Fibroblast of skin of left biceps (primary cell): ENCODE measurements at regions not wholly inside any gene's neighbourhood (a gene's known extent, or its start where the extent isn't known, plus 50 kb on each side); places are given as distances from the start of the nearest gene placed in this dataset.

Source experiments
- DNase-seq, 2 experiments: peaks; one replicate each; pipeline ENCODE4 v3.0.0-alpha.2; 2013; ENCODE audit warnings: low read depth in 2 of 2

DNA sequence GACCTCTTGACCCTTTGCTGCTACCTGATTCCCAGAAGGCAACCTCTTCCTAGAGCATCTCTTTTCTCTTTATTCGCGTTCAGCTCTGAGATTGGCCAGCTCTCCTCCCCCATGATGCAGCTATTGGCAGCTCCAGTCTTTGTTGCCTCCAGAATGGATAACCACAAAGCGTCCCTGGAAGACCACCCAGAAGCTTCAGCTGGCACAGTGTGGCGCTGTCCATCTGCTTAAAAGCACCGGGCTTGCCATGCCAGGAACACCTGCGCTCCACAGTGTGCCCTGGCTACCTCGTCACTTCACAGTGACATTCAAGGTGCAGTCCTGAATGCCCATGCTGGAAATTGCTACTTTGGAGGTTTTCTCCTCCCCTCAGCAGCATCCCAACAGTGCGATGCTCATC, 353.9 kb downstream of the LMO4 start:
- no peak for DNase-seq

DNA sequence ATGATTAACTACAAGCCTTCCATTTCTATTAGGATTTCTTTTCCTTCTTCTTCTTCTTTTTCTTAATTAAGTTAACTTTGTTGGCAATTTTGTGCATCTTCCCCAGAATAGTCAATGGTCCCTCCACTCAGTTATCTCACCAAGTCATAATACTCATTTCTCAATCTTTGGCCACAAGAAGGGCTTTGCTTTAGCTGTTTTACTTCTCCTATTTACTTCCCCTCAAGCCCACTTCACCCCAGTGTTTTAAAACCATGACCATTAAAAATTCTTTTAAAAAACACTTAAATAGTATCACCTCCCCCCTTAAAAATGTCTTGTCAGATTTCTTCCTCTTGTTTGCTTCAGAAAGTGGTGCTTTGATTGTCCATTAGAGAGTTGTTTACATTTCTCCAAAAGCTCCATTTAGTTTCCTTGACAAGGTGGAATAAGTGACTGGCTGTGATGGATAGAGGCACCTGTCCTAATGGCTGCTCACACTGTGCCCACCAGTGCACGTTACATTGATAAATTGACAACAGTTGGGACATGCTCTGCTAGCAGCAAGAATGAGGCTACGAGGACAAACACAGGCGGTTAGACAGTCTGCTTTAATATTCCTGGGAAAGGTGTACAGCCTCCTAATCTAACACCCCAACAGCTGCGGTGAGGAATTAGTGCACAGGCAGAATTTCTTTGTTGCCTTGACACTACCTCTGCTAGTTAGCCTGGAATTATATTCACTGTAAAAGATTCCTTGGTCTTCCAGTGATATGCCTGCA, 354.7 kb downstream of the LMO4 start:
- DNase-seq, result no peak

DNA sequence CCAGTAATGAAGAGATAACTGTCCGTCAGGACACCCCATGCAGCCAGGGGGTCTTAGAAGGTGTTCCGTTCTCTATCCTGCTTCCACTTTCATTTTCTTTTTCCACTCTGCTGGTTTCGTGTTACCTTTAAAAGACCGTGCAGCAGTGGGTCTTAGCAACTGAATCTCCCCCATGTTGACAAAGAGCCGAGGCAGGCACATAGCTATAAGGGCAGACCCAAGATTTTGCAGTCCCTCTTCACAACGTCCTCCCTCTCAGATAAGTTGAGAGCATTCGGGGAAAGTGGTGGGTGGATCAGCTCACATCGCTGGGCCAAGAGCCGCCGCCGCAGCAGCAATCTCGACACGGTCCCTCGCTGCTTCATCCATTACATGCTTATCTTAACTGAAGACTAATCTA, 355.5 kb downstream of the LMO4 start:
- no peak for DNase-seq

DNA sequence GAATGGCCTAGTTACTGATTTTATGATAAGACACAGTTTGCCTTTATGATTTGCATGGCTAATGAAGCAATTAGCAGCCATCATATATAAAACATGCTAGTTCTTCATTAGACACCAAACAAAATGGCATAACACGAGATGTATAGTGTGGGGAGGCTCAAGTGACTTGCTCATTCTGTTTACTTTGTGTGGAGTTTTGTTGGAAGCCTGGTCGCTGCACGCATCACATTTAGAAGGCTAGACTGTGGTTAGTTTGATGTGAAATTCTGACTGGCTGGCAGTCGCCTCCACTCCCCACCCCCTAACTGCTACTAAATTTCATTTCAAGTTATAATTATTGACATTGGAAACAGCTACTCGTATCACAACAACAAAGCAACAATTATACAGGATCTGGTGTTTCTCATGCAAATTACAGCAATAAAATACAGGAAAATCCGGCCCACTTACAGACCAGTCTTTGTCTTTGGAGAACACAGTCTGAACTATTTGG, 356.1 kb downstream of the LMO4 start:
- no peak for DNase-seq

DNA sequence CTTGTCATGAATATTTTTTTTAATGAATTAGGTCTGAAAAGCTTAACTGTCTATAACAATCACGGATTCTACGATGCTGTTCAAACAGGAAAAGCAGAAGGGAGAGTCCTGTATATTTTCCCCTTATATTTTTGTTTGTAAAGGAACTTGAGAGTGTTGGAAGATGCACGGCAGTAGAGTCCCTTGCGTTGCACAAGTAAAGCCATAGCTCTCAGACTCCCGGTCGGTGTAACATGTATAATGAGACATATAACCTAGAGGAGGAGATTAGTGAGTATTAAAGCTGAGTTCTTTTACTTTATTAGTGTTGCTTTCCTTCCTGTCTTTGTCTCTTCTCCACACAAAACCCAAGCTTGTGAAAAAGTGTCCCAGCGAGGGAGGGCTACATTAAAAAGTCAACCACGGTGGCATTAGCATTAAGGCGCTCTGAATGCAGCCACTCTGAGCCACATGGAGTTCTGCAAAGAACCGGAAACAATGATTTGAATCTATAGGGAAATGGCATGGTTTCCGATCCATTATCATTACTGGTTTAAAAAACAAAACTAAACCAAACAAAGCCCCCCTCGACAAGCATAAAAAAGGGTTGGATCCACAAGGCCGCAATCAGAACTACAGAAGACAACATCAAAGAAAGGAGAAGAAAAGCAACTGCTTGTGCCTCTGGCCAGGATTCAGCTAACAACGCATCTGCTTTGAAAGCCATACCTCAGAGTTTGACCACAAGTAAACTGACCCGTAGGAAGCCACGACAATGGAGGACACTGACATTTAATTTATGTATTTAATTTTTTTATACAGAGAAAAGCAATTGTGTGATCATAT, 356.8 kb downstream of the LMO4 start:
- no peak for DNase-seq

DNA sequence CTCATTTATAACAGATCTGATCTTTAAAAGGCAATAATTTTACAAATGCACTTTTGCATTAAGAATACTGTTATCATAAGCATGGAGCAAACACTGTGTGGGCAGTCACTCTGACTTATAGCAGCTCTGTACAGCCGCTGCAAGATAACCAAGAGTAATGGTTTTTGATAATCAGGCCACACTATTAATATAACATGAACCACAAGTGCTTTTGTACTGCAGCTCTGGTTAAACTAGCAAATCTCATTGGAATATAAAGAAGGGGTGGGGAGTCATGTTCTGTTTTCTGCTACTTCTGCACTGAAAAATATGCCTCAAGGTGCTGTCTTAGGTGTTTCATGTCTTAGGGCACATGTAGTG, 357.4 kb downstream of the LMO4 start:
- no peak for DNase-seq

DNA sequence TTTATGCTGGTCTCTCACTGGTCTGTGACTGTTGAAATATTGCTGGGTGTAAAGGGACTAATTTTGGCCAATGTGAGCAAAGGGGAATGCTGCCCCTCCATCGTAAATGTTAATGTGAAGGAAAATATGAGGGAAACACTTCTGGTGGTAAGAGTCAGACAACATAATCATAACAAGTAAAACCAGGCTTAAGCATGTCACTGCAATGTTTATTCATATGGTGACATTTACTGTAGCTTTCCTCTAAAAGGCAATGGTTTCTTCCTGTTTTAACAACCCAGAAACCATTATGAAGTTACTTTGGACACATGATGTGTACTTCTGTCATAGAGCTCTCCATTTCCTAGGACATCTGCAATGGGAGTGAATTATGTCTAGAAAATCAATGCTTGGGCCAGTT, 358.0 kb downstream of the LMO4 start:
- DNase-seq, result no peak

DNA sequence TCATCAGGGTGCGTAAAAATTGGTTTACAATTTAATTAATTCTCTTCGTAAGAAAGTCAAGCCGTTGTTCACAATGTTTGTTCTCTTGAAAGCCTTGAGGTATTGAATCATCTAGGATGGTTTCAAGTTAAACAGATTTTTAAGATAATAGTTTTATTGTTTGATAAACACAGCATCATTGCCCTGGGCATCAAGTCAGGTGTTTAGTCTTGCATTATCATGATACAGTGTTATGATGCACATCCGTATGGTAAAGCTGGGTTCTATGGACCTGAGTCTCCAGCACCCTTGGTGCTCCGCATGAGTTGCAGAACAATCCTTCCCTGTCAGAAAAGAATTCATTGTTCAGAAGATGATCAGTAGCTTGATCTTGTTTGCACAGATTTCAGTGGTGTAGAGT, 359.5 kb downstream of the LMO4 start:
- DNase-seq, result no peak

DNA sequence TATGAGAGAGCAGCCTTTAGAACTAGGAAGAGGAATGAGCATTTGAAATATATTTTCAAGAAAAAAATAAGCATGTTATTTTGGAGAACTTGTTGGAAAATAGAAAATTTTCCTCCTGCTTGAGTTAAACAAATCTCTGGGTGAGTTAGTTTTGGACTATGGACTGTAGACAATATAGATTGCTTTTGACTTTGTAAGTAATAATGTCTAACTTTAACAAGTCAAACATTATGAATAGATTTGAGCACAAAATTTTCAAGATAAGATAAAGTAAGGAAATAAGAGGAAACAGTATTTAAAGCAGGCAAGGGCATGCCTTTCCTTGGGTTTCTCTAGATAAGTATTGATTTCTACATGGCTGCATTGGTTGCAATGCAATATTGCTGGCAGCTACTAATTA, 360.8 kb downstream of the LMO4 start:
- no peak for DNase-seq

DNA sequence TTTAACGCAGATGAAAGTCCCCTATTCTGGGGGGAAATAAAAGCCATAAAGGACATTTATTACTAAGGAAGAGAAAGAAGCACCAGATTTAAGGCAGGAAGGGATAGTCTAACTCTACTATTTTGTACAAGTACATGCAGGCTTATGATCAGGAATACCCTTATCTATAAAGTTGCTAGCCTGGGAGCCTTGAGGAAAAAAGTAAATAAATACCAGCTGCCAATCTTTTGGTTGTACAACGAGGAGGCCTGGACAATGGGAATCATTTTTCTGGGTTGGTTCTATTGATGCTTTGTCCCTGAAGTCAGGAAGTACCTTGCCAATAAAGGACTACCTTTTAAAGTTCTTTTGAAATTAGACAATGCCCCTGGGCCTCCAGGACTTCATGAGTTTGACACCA, 367.8 kb downstream of the LMO4 start:
- DNase-seq, result no peak

DNA sequence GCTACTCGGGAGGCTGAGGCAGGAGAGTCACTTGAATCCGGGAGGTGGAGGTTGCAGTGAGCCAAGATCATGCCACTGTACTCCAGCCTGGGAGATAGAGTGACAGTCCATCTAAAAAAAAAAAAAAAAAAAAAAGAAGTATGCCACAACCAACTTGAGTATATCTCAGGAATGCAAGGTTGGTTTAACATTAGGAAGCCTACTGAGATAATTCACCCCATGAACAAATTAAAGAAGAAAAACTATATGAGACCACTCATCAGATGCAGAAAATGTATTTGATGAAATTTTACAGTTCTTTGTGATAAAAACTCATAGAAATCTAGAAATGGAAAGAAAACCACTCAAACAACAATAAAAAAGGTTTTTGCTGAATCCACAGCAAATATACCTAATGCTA, 373.8 kb downstream of the LMO4 start:
- DNase-seq, result no peak

DNA sequence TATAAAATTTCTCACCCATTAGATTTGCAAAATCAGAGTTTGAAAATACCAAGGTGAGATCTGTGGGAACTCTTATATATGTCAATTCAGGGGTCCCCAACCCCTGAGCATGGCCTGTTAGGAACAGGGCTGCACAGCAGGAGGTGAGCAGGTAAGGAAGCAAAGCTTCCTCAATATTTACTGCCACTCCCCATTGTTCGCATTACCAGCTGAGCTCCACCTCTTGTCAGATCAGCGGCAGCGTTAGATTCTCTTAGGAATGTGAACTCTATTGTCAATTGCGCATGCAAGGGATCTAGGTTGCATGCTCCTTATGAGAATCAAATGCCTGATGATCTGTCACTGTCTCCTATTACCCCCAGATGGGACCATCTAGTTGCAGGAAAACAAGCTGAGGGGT, 376.6 kb downstream of the LMO4 start:
- no peak for DNase-seq

DNA sequence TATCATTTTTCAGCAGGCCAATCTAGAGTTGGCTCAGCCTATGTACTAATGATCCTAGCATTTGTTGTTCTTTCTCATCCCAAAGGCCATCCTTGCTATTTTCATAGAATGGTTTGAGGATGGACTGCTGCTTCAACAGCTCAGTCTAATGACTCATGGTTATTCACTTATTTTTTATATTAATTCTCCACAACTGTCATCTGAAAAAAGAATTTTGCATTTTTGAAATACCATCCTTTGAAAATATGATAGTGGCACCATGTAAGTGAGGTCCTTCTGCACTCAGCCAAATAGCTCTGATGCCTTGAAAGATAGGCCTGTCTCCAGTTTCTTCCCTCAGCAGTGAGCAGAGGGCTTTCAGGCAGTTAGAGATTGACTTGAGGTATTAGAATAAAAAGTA, 377.5 kb downstream of the LMO4 start:
- DNase-seq, result peak; percentile 51 to 58

DNA sequence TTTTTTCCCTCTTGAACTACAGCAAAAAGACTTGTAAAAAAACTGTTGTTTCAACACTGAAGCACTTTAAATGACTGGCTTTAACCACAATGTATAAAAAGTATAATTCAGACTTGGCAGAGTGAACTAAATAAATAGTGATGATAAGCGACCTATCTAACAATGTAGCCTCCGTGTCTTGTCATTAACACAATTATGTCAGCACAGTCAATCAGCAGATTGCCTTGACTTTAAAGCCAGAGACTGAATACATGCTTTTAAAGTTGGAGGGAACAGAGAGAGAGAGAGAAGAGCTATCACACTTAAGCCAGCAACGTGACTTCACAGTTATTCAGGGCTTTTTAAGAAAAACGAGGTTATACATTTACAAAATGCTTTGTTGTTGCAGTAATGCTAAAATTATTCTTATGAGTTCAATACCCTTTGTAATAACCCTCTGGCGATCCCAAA, 378.1 kb downstream of the LMO4 start:
- peak; percentile 23 to 28 for DNase-seq

DNA sequence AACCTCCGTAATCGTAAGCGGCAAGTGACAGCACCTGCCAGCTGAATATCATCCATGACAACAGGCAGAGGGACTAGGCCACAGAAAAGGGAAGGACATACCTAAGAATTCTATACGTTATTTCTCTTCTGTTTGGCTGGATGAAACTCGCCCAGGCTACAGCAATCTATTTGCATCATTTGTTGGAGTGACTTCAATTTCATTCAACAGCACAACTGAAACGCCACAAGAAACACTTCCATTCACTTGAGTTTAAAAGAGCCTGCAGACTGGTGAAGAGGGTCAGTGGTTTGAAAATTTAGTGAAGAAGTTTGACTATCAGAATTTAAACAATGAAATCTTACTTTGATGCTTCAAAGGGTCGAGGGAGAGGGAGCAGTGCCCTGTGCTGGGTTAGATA, 378.7 kb downstream of the LMO4 start:
- no peak for DNase-seq

DNA sequence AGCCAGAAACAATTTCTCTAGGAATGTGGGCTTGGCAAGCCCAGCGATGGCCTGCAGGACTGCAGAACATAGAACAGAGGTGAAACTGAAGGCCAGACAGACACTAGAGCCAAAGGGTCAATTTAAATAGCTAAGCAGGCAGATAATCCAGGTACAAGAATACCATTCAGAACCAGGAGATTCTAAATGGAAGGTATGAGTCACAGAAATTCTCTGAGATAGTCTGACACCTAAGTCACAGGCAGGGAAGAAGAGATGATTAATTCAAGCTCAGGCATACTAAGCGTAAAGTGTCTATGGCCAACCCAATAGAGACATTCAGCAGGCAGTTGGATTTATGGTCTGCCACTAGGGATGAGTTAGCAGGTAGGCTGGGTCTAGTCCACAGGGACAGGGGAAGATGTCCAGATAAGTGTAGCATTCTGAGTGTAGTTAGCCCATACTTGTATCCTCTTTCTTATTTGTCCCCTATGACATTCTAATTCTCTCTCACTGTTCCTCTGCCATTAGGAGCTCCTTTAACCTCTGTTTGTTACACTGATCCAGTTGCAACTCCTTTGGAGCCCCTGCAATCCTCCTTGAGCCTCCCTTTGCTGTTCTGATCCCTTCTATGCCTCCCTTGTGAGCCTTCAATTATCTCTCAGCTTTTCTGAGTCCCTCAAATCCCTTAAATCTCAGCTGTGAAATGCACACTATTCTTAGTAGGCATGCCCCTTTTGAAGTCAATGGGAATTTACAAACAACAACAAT, 383.8 kb downstream of the LMO4 start:
- DNase-seq, result no peak

DNA sequence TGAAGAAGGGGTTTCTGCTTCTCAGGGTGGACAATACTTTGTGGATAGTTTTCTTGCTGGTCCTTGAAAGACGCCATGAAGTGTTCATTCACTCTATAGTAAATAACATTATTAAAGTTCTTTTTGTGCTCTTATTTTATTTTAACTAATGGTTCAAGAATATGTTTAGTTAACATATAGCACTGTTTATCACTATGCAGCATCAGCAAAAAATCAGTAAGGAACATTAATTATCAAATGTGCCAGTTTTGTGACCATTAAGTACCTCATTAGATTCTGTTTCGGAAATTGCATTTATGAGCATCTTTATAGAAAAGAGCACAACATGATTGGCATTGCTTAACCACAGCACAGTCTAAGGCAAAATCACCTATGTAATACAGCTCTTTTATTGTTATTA, 385.6 kb downstream of the LMO4 start:
- DNase-seq, result no peak

DNA sequence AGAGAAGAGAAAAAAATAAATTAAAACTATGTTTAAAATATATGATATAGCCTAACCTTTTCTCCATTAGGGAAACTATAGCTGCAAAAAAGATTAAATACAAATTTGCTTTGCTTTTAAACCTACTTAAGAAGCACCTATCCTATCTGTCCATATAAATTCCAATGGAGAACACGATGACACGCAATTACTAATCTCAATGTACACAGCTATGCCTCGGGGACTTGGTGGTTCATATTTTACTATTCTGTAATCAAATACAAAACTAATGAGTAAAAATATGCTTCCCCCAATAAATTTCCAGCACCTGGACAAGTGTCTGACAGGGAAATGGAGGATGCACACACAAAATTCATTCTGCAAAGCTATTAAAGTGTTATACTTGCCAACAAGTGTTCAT, 386.4 kb downstream of the LMO4 start:
- DNase-seq, result no peak

DNA sequence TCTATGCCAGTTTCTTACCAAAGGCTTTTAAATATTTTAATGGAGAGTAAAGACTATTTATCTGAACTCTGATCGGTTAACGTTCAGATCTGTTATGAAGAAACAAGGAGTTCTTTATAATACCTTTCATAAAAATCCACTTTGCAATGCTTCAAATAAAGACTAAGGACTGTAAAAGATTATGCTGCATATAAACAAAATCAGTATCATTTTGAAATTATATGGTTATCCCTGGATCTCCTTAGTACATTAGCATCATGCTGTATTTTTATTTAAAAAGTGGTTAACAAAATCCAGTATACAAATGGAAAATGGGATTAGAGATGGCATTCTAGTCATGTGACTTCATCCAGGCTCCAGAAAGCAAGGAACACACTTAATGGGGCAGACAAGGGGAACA, 386.8 kb downstream of the LMO4 start:
- DNase-seq, result no peak

DNA sequence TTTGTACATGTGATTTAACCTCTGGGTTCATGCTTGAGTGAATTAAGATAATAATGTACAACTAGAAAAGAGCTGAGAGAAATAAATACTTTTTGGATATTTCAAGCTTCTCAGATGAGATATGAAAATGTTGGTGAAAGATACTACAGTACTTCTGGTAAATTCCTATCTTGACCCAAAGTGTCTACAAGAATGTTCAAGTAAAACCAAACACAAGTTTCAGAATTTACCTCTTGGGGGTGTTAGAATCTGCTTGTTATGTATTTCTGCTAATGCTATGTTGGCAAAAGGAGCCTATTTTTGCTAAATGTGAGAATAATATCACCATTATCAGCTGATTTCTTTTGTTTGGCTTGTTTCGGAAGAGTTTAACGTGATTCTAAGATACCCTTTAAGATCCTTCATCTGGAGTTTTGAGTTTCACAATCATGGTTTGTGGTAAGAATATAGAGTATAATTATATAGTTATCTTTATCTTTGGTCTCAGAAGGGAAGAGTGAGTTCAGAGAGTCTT, 388.5 kb downstream of the LMO4 start:
- no peak for DNase-seq

DNA sequence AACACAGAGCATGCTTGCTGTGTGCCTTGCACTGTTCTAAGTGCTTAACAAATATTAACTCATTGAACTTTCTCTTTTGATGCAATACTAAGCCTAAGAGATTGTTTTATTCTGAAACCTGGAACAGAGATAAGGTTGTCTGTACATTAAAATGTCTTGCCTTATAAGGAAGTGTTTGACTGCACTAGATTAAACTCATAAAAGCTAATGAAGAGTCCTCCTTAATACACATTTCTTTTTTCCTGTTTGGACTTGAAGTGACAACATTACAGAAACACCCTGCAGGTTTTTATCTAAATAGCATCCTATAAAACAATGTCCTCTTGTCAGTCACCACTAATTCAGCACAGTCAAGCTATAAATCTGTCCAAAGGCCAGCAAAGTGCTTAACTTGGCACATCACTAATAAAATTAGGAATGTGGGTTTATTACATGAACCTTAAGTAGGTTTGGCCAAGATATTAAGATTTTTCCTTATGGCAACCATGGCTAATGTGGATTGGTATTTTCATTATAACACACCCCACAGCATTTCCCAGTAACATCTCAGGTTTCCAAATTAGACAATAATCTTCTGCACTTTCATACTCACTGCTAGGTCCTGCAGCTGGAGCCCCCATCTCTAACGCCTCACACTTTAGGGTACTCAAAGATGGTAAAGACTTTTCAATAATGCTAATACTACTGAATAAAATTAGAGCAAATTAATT, 389.7 kb downstream of the LMO4 start:
- no peak for DNase-seq

DNA sequence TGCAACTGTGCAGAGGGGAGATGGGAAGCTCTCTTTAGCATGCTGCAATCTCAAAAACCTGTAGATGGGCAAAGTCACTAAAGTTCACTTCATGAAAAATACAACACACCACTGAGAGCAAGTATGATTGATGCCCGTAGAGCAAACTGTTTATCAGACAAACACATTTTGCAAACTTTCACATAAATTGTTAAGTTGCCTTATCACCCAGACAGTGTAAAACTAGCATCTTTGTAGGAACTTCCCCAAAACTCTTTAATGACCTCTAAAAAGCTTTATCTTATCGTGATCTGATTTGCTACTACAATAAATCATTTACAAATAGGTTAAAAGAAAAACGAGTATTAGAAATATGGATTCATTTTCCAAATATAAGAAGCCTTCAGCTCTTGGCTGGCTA, 391.0 kb downstream of the LMO4 start:
- no peak for DNase-seq
